GM18951 (cell line): ENCODE measurements at regions not wholly inside any gene's neighbourhood (a gene's known extent, or its start where the extent isn't known, plus 50 kb on each side); places are given as distances from the start of the nearest gene placed in this dataset.

Experiments
- POLR2A ChIP-seq: IDR thresholded peaks from 4 replicates; pipeline ENCODE4 v1.6.1; 2011; ENCODE audit warnings: mild to moderate bottlenecking; ENCODE audit not compliant: insufficient read length, insufficient read depth; ENCODE audit errors: extremely low read depth
- in situ Hi-C: fragments of 300-500 bp; cut with MboI; formaldehyde crosslinking; loops from one replicate; pipeline ENCODE4 v1.12.0; 2022; ENCODE audit warnings: low sequenced_read_pairs, mixed read lengths, inconsistent platforms; ENCODE audit not compliant: unreplicated experiment

DNA sequence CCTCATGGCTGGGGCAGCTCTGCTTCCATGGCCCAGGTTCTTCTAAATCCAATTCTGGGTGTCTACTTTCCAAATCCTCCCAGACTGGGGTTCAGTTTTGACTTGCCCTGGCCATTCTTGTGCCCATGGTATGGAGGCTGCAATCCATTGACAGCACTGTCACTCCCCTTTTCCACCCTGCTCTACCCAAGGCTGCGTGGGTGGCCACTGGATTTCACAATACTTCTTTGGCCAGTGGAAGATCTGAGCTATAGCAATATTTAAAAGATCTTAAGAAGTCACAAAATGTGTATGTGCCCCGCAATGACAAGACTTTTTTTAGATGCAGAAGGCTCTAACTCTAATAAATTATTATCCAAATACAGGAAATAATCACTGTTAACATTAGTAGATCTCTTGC is 329.4 kb upstream of the CCL2 start:
- in situ Hi-C loops: loop anchor here (25.0 kb wide), 1 partner anchor 212 kb away; no protein-coding TSS in a partner anchor

DNA sequence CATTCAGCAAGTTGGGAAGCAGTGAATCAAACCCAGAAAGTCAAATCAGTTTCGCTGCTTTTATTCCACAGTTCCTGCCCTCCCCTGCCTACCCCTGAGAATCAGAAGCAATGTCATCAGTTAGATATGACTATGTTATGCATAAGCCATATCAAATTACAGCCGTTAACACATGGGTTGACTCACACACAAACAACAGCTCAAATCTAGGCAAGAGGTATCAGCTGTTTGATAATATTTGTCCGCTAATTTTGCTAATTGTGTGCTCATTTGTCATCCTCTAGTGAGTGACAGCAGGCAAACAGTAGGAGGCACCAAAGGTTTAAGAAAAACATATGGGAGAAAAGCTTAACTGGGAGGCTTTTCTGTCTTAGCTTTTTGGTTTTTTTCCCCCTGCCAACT is 327.4 kb upstream of the CCL2 start:
- TF ChIP-seq POLR2A: no peak
- in situ Hi-C loops: loop anchor here (25.0 kb wide), 1 partner anchor 210 kb away; no protein-coding TSS in a partner anchor

More for the DNA sequence above, 329.4 kb upstream of the CCL2 start:
- no peak for TF ChIP-seq POLR2A

DNA sequence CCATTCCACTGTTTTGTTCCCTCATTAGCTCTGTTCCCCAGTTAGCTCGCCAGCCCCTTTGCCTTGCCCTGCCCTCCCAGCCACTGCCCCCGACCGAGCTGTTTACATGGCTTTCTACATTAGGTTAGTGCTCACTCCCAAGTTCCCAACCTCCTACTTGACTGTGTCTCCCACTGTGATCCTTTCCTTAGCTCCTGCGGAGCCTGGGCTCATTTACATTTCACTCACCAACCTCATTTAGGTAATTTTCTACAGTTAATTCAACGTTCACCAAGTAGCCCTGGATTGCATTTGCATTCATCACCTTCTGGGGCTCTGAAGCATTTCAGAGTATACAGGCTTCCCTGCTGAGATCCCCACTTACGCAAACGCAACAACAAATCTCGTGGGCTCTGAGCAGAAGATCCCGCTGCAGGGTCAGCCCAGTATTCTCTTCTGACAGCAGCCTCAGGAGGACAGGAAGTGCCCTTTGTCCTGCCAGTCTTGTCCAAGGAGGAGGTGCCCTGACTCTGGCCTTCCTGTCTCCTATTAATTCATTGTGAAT is 325.8 kb upstream of the CCL2 start:
- TF ChIP-seq POLR2A: no peak
- in situ Hi-C loops: loop anchor here (25.0 kb wide), 1 partner anchor 208 kb away; no protein-coding TSS in a partner anchor

DNA sequence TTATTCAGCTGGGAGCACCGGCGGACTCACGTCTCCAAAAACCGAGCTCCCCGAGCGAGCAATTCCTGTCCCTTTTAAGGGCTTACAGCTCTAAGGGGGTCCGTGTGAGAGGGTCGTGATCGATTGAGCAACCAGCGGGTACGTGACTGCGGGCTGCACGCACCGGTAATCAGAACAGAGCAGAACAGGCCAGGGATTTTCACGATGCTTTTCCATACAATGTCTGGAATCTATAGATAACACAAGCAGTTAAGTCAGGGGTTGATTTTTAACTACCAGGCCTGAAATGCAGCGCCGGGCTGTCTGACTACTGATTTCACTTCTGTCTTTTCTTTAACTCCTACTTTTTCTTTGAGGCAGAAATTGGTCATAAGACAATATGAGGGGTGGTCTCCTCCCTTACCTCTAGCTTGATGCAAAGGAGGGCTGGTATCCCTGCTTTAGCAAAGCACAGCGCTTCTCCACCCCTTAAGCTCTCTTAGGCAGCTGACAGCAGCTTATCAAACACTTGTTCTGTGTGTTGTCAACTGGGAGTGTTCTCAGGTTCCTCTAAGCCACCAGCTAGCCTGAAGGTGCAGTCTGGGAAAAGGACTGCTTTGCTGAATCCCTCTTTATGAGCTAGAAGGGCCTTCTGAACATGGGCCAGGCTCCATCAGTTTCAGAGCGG is 323.8 kb upstream of the CCL2 start:
- in situ Hi-C loops: loop anchor here (25.0 kb wide), 1 partner anchor 206 kb away; no protein-coding TSS in a partner anchor

DNA sequence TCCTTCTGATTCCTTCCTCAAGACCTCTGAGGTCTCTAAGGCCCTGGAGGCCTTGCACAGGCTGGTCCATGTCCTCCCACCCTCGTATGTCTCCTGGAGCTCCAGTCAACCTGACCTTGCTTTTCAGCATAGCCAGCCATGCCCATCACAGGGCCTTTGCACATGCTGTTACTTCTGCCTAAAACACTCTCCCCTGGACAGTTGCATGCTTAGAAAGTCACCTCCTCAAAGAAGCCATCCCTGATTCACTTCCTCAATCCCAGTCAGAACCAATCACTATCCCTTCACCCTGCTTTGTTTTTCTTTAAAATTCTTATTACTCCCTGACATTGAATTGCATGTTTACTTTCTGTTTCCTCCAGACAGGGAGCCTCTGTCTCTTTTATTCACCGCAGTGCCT is 322.1 kb upstream of the CCL2 start:
- in situ Hi-C loops: loop anchor here (25.0 kb wide), 1 partner anchor 204 kb away; no protein-coding TSS in a partner anchor
- no peak for TF ChIP-seq POLR2A

DNA sequence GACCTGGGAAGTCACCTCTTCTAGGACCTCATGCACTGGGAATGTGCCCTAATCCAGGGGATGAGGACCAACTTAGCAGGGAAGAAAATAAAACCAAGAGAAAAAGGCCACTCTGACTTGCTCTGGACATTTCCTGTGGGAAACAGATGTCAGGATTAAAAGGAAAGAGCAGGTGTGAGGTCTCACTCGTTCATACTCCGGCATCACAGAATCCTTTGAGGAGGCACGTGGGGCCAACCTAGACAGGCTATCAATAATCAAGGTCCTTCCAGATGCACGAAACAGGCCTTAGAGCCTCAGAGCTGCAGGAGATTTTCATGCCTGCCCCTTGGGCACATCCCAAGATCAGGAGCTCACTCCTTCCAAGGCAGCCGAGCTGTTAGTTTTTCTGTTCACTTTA is 321.5 kb upstream of the CCL2 start:
- in situ Hi-C loops: loop anchor here (25.0 kb wide), 1 partner anchor 204 kb away; no protein-coding TSS in a partner anchor
- no peak for TF ChIP-seq POLR2A

DNA sequence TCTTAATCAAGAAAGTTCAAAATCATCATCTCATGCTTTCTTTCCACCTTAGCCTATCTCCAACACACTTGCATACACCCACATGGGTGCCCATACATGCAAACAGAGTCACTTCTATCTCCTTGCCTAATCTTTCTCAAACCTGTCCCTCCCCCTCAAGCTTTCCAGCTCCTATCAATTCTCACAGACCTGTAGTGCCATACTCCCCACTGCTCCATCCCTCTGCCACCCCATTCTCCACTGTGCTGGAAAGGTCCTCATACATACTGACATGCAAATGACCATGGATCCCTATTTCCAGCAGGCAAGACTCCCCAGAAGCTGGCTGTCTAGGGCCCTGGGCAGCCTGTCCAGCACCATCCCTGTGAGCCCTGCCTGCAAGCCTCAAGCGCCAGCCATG is 320.4 kb upstream of the CCL2 start:
- no peak for TF ChIP-seq POLR2A
- in situ Hi-C loops: loop anchor here (25.0 kb wide), 1 partner anchor 203 kb away; no protein-coding TSS in a partner anchor

DNA sequence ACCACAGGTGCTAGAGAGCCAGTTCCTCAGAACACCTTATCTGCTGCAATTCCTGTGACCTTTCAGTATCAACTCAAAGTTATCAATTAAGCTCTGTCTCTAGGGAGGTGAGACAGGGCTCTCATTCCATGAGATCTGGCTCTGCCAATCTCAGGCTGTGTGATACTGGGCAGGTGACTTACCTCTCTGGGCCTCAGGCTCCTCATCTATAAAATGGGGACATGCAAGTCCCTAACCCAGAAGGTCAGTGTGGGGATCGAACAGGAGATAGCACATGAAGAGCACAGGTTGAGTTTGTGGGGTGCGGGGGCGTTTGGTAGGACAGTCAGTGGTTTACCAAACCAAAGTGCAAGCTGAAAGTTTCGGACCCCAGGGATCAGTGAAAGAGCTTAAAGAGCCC is 319.3 kb upstream of the CCL2 start:
- TF ChIP-seq POLR2A: no peak
- in situ Hi-C loops: loop anchor here (25.0 kb wide), 1 partner anchor 201 kb away; no protein-coding TSS in a partner anchor

DNA sequence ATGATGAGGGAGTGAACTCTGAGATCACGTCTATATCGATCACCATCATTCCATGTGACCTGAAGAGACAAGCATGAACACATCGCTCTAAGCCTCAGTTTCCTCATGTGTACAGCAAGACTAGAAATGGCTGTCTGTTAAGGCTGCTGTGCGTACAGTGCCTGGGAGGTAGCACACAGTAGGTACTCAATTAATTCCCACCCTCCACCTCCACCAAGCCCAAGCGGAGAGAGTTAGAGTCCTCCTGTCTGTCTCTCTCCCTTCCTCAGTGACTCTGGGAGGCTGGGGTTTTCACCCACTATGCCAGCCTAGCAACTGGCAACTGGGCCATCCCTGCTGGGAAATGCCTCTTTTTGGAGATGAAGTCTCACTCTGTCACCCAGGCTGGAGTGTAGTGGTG is 318.3 kb upstream of the CCL2 start:
- in situ Hi-C loops: loop anchor here (25.0 kb wide), 1 partner anchor 201 kb away; no protein-coding TSS in a partner anchor
- TF ChIP-seq POLR2A: no peak

DNA sequence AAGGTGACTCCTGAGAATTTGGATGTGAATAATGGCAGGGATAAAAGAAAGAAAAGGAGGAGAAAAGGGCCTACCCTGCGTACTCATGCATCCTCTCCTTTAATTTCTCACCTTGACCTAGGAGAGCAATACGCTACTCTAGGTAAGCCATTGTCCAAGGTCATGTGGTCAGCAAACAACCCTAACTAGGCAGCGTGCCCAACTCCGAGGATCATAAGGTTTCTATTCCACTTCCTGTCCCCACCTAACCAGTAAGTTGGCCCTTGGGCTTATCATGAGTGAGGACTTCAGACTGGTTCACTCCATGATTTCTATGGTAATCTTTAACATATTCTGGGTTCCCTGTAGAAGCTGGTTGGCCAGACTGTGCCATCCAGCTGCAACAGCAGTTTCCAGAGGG is 315.1 kb upstream of the CCL2 start:
- in situ Hi-C loops: loop anchor here (25.0 kb wide), 1 partner anchor 197 kb away; no protein-coding TSS in a partner anchor
- no peak for TF ChIP-seq POLR2A

DNA sequence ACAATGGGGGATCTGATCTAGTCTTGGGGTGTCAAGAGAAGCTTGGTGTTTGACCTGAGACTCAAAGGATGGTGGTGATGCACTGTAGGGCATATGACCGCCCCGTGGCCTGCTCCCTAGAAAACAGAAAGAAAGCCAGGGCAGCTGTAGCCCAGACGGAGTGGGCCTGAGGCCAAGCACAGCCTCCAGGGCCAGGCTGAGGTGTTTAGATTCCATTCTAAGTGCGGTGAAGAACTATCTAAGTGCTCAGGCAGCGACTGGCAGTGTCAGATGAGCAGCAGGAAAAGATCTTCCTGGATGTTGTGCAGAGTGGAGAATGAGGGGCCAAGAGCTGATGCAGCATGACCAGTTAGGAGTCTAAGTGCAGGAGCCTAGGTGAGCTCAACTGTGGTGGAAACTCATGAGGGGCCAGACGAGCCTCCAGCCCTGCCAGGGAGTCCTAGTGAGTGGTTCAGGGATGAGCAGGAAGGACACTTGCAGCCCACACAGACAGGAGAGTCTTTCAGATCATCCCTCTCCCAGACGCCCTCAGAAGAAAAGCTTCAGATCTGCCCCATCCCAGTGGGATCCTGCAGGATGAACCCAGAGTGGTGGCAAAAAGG is 314.2 kb upstream of the CCL2 start:
- in situ Hi-C loops: loop anchor here (25.0 kb wide), 1 partner anchor 196 kb away; no protein-coding TSS in a partner anchor
- no peak for TF ChIP-seq POLR2A

DNA sequence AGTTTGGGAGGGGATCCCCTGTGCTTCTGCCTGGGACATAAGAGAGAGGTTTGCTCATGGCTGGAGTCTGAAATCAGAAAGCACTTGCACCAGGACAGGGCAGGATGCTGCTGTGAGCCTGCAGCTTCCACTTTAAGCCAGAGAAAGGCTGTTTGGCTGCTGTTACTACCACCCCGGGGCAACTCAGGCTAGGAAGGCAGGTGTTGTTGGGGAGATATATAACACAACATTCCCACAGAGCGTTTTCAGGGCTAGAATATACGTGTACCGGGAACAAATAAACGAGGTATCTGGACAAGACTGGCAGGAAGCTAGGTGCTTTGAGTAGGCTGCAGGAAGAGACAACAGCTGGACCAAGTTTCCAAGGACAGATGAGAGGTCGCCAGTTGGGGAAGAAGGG is 313.3 kb upstream of the CCL2 start:
- in situ Hi-C loops: loop anchor here (25.0 kb wide), 1 partner anchor 196 kb away; no protein-coding TSS in a partner anchor
- TF ChIP-seq POLR2A: no peak

DNA sequence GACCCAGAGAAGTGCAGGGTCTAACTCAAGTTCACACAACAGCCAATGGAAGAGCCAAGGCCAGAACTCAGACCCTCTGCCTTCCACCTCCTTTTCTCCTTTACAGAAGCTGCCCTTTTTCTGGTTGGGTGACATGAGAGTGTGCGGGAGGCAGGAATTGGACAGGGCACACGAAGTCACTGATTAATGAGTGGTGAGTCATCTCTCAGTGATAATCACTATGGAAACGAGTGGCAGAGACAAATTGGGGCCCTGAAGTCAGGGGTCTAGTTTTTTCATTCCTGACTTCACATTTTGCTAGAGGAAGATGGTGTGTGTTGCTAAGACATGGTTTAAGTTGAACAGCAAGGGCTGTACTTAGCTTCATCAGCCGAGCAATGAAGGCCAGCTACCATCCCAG is 312.7 kb upstream of the CCL2 start:
- no peak for TF ChIP-seq POLR2A
- in situ Hi-C loops: loop anchor here (25.0 kb wide), 1 partner anchor 195 kb away; no protein-coding TSS in a partner anchor
